ENCODE measurements at regions not wholly inside any gene's neighbourhood (a gene's known extent, or its start where the extent isn't known, plus 50 kb on each side); places are given as distances from the start of the nearest gene placed in this dataset.

GRCh38 chr10:50968386-50969091 is 83.1 kb upstream of the A1CF start:
- no peaks in the 10 kb centered on the region for H3K9me1 ChIP-seq (ENCODE audit: insufficient read depth, low read length)

More at GRCh38 chr10:50968386-50969091, 83.1 kb upstream of the A1CF start:
- Histone ChIP-seq H3K4me2 (ENCODE audit: low read depth, low read length) (no peak overlapping the region), H2BK5ac (ENCODE audit: low read depth, low read length, poor library complexity, severe bottlenecking) (no peak overlapping the region), H3K36me3 (ENCODE audit: control insufficient read depth, insufficient read depth, low read length) (no peaks in the 10 kb centered on the region), H2AK9ac (replicated peaks; ENCODE audit: low read depth, low read length, poor library complexity) (no peak overlapping the region), H3K23ac (ENCODE audit: low read depth, low read length) (no peak overlapping the region), H3K4me3 (ENCODE audit: insufficient read depth, low read depth, low read length) (no peak overlapping the region), H2AFZ (replicated peaks; ENCODE audit: low read length, poor library complexity) (no peak overlapping the region), H4K20me1 (ENCODE audit: insufficient read depth, low read length) (no peaks in the 10 kb centered on the region), H3K56ac (ENCODE audit: extremely low read depth, insufficient read depth, low read length) (no peak overlapping the region), H2AK5ac (ENCODE audit: low read depth, low read length) (no peak overlapping the region), H3K9ac (ENCODE audit: low read depth, low read length) (no peak overlapping the region), H2BK20ac (ENCODE audit: low read depth, low read length) (no peak overlapping the region), H3K79me1 (ENCODE audit: low read depth in 1 of 2, low read length in 2 of 2) (no peaks in the 10 kb centered on the region), H3K18ac (ENCODE audit: low read depth, low read length) (no peak overlapping the region), H3K14ac (replicated peaks; ENCODE audit: low read depth, low read length) (no peak overlapping the region), H4K8ac (ENCODE audit: low read depth in 2 of 2, low read length in 2 of 2) (no peak overlapping the region), H2BK15ac (ENCODE audit: low read depth, low read length) (no peak overlapping the region), H2BK120ac (ENCODE audit: low read depth, low read length) (no peak overlapping the region), H3K4me1 (ENCODE audit: control insufficient read depth, insufficient read depth, low read length) (no peaks in the 10 kb centered on the region), H3K27me3 (ENCODE audit: control insufficient read depth, insufficient read depth, low read length) (no peaks in the 10 kb centered on the region), H3K4ac (ENCODE audit: low read depth, low read length) (no peak overlapping the region), H3K9me3 (ENCODE audit: control insufficient read depth, insufficient read depth, low read length) (no peaks in the 10 kb centered on the region), H4K5ac (ENCODE audit: low read depth, low read length) (no peak overlapping the region), H4K91ac (ENCODE audit: insufficient read depth, low read depth, low read length) (no peak overlapping the region), H3K27ac (ENCODE audit: insufficient read depth, low read length) (no peak overlapping the region)
- WGBS, 2 experiments (ENCODE audit: extremely low coverage in 2 of 2, insufficient read length in 1 of 2) = no CpG with 5 or more reads among the region's 4 CpGs
- intact Hi-C loops (cut with micrococcal nuclease) = no loop called here
- TF ChIP-seq RFX5 (IDR thresholded peaks at IDR 0.05; ENCODE audit: low read depth, low read length) = no peak
- TF ChIP-seq FOS (IDR thresholded peaks at IDR 0.05; ENCODE audit: low read depth, low read length) = no peak
- no peak for TF ChIP-seq CHD1 (IDR thresholded peaks at IDR 0.05; ENCODE audit: low read depth, low read length)
- TF ChIP-seq ELK1 (IDR thresholded peaks at IDR 0.05; ENCODE audit: borderline replicate concordance, low read depth, low read length) = no peak
- TF ChIP-seq RAD21 (IDR thresholded peaks at IDR 0.05; ENCODE audit: low read length) = no peak
- ChIA-PET CTCF (no interaction called here), POLR2A (ENCODE audit: unreplicated experiment) (interaction anchor here (0.6 kb wide), 1 partner anchor 458 kb away, joined by 3 read pairs; no protein-coding TSS in a partner anchor)
- dilution Hi-C loops (cut with HindIII; ENCODE audit: low sequenced_read_pairs, unreplicated experiment) = no loop called here
- BruUV-seq (replicated peaks) = no TSS peak
- no peak for DNase-seq
- in situ Hi-C loops (cut with MboI; ENCODE audit: low sequenced_read_pairs) = no loop called here
- ATAC-seq (ENCODE audit: low read depth) = no peak

Measured in IMR-90 (cell line).